ENCODE measurements at regions not wholly inside any gene's neighbourhood (a gene's known extent, or its start where the extent isn't known, plus 50 kb on each side); places are given as distances from the start of the nearest gene placed in this dataset.

DNA sequence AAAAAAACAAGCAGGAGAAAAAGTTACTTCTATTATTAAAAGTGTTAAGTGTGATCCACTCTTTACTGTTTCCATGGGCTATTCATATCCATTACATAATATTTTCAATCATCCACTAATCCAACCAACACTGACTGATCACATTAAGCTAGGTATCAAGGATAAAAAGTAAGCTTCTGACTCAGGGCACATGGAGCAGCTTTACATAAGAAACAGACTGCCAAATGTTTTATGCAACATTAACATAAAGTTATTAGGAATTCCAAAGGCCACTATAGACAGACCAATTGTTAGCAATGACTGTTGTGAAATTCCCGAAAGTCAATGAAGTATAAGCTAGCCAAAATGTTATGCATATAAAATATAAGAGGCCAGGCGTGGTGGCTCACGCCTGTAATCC, 277.6 kb downstream of the ZEB2 start:
- DNase-seq (ENCODE audit: low read depth, low spot score): no peak

DNA sequence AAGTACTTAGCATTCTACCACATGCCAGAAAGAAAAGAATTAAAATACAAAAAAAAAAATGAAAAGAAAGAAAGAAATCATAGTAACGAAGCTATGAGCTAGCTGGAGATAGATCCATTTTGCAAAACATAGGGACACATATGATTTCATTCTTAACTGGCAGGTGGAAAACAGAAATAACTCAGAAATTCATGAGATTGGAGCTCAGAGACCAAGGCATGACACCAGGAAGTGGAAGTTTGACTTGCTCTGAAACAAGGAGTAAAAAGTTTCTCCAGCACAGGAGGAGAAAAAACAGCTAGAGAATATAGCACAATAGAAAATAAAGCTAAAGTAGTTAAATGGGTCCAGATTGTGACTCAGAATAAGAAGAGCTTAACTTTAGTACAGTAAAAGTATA, 278.1 kb downstream of the ZEB2 start:
- no peak for DNase-seq (ENCODE audit: low read depth, low spot score)

- no peak for DNase-seq (ENCODE audit: low read depth, low spot score)
These were observed 279.1 kb downstream of the ZEB2 start for GRCh38 chr2:144240656-144241339.

DNA sequence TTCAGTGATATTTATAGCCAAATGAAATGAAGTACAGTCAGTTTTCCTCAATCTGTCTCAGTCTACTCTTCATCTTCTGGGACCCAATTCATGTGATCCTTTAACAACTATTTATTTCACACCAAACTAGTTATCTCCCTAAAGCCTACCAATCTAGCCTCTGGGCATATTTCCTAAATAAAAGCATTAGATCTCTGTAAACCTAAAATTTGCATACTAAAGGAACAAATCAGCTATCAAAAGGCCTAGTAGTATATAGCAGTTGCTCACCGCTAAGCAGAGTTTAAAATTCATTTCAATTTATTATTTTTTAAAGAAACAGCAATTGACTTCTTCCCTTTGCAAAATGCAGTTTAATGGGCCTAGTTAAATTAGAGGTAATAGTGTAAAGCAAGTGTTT, 280.2 kb downstream of the ZEB2 start:
- no peak for DNase-seq (ENCODE audit: low read depth, low spot score)

GRCh38 chr2:144239306-144239705, 280.6 kb downstream of the ZEB2 start:
- DNase-seq (ENCODE audit: low read depth, low spot score): no peak

GRCh38 chr2:144237830-144238627, 281.9 kb downstream of the ZEB2 start:
- no peak for DNase-seq (ENCODE audit: low read depth, low spot score)

DNA sequence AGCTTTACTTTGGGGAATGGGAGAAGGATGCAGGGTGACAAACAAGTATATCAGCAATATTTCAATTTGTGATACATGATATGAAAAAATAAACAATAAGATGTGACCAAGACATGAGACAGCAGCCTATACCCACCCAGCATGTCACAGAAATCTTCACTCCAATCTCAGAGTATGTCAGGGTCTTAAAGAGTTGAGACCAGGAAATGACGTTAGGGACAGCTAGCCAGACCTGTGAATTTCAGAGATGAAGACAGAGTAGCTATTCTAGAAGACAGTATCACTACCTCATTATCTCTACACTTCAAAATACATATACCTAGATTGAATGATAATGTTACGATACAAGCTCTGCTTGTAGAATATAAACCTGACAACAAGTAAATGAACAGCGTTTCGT, 282.8 kb downstream of the ZEB2 start:
- no peak for DNase-seq (ENCODE audit: low read depth, low spot score)

- DNase-seq (ENCODE audit: low read depth, low spot score): no peak
These were observed 284.9 kb downstream of the ZEB2 start for GRCh38 chr2:144235050-144235449.

DNA sequence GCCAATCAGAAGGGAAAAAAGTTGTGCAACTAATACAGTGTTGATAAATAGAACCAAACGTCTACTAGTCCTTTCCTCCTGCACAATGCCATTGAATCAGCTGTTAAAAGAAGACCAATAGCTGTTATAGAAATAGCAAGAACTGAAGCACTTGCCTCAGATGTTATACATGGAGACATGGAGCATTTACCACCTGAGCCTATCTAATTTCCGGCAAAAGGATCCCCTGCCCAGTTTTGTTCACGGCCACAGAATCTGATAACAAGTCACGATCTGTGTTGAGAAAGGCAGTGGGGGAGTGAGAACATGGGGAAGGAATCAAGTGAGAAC, 285.4 kb downstream of the ZEB2 start:
- no peak for DNase-seq (ENCODE audit: low read depth, low spot score)

DNA sequence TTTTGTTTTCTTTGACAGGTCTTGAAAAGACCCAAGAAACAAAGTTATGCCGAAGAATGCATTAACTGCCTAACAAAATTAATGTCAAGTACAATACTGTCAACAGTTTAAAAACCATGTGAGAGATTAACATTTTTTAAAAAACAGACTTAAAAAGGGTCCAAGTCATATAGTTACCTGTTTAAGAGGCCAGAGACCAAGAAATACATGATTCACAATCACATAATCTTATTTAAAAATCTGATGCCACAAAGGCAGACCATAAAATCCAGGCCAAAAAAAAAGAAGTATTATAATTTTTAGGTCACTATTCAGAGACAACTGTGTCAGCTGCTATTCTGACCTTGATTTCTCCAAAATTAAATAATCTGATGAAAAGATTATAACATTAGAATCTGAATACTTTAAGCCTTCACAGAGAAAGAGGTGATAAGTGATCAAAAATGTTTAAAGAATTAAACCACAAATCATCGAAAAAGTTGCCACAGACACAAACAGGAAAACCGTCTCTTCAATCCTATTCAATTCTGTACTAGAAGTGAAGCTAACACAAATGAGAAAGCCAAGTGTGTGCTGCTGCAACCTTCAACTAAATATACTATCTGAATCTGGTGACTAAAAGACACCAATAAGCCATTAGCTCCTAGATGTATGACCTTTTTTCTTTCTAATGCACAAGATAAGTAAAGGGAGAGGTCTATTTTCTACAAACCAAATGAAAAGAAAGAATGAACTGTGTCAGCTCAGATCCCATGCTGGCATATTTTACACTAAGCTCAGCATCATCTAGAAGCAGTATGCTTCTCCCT, 286.0 kb downstream of the ZEB2 start:
- DNase-seq (ENCODE audit: low read depth, low spot score): no peak

- no peak for DNase-seq (ENCODE audit: low read depth, low spot score)
These were observed 286.6 kb downstream of the ZEB2 start for GRCh38 chr2:144233317-144233716.

DNA sequence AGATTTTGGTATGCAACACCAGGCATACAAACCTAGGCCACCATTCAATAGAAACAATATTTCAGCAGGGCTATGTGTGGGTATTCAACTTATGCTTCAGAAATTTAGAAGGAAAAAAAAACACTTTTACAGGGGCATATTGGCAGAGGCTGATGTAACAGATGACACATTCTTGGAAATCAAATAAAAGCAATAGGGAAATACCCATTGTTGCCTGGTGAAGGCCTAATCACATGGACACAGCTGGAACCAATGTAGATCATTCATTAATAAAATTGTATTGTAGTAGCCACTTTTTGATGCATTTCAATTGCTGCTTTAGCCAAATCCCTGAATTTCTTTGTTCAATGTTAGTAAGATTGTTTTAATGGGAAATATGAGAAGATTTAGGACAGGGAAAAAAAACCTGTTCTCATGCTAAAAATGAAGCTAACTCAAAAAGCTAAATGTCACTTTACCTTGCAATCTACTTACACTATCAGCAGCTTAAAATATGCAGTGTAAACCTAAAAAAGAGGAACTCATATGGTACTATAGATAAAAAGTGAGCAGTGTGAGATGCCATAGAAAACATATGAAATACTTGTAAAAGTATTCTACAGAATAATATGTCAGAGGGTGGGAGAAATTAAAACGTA, 289.4 kb downstream of the ZEB2 start:
- DNase-seq (ENCODE audit: low read depth, low spot score): no peak

GRCh38 chr2:144230033-144230432, 289.9 kb downstream of the ZEB2 start:
- no peak for DNase-seq (ENCODE audit: low read depth, low spot score)

- no peak for DNase-seq (ENCODE audit: low read depth, low spot score)
These were observed 290.6 kb downstream of the ZEB2 start for GRCh38 chr2:144229296-144229695.

DNA sequence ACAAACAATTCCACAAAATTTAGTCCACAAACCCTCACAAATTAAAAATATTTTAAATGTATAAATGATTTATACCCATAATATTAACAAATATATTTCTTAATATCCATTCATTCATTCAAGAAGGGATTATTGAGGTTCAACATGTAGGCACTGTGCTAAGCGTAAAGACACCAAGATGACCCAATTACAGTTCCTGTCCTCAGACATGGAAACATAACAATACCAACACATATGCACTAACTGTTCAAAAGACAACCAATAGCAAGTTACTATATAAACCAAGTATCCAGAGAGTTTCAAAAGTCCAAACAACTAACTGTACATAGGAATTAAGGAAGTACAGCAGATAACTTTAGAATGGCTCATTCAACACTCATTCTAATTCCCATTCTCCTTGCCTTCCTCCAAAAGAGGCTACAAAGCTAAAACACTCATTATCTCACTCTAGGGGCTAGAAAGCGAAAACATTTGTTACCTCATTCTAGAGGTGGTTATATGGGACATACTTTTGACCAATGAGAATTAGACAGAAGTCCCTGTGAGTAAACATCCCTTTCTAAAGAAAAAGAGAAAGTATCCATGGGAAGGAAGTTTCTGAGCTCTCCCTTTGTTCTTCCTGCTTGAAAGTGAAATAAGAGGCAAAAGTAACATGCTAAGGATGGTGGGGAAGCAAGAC, 292.4 kb downstream of the ZEB2 start:
- no peak for DNase-seq (ENCODE audit: low read depth, low spot score)

- DNase-seq (ENCODE audit: low read depth, low spot score): no peak
These were observed 294.8 kb downstream of the ZEB2 start for GRCh38 chr2:144225076-144225475.

DNA sequence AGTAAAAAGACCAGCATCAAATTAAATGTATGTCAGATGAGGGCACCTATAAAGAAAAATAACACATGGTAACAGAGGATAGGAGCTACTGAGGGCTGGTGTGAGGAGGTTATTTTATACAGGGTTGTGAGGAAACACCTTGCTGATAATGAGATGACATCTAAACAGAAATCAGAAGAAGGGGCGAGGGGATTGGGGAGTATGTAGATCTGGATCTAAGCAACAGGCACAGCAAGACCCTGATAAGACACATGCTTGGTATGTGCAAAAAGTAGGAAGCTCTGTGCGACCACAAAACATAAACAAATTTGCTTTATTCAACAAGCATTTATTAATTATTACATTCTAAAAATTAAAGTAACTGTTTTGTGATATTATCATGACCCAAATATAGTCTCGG, 295.4 kb downstream of the ZEB2 start:
- DNase-seq (ENCODE audit: low read depth, low spot score): no peak

DNA sequence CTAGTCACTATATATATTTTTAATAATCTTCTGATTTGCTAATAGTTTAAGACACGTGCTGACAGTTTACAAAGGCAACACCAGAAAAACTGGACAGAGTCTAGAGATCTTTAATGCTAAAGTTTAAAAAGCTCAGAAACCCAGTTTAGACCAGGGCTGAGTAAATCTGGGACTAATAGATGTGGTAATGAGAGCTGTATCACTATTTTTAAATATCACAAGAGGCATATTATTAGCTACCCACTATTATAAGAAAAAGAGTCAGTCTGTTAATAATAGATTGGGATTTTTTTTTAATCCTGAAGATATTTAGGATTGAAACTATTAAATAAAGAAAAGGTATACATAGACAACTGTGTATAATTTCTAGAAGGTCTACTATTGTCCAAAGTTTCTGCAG, 299.9 kb downstream of the ZEB2 start:
- DNase-seq (ENCODE audit: low read depth, low spot score): no peak

- no peak for DNase-seq (ENCODE audit: low read depth, low spot score)
These were observed 301.9 kb downstream of the ZEB2 start for GRCh38 chr2:144217853-144218633.

- DNase-seq (ENCODE audit: low read depth, low spot score): no peak
These were observed 303.9 kb downstream of the ZEB2 start for GRCh38 chr2:144215701-144216675.
